Stimulated activated CD8-positive, alpha-beta memory T cell treated with anti-CD3 and anti-CD28 coated beads, Interleukin-12 subunit alpha, Interleukin-12 subunit beta, amount 100 ng/mL, for 4 hours (primary cell): ENCODE measurements at regions not wholly inside any gene's neighbourhood (a gene's known extent, or its start where the extent isn't known, plus 50 kb on each side); places are given as distances from the start of the nearest gene placed in this dataset.

Experiments used
- DNase-seq: peaks from one replicate; pipeline ENCODE4 v3.0.0-alpha.2; 2020; ENCODE audit warnings: low read depth

- no peak for DNase-seq
Observed at GRCh38 chr3:103904991-103905390, 1461.7 kb upstream of the ALCAM start.

GRCh38 chr3:103906304-103906703 is 1460.4 kb upstream of the ALCAM start:
- DNase-seq, result no peak

GRCh38 chr3:103906808-103907207 is 1459.9 kb upstream of the ALCAM start:
- DNase-seq, result no peak

- DNase-seq, result no peak
Observed at GRCh38 chr3:103907567-103907966, 1459.1 kb upstream of the ALCAM start.

GRCh38 chr3:103909395-103909794 is 1457.3 kb upstream of the ALCAM start:
- DNase-seq, result no peak

- DNase-seq, result no peak
Observed at GRCh38 chr3:103918336-103918735, 1448.4 kb upstream of the ALCAM start.

- no peak for DNase-seq
Observed at GRCh38 chr3:103919327-103919726, 1447.4 kb upstream of the ALCAM start.

GRCh38 chr3:103923907-103924306 is 1442.8 kb upstream of the ALCAM start:
- no peak for DNase-seq

- DNase-seq, result no peak
Observed at GRCh38 chr3:103924544-103924943, 1442.2 kb upstream of the ALCAM start.

GRCh38 chr3:103926936-103927335 is 1439.8 kb upstream of the ALCAM start:
- no peak for DNase-seq

- no peak for DNase-seq
Observed at GRCh38 chr3:103927896-103928295, 1438.8 kb upstream of the ALCAM start.

GRCh38 chr3:103937094-103937493 is 1429.6 kb upstream of the ALCAM start:
- DNase-seq, result no peak

- DNase-seq, result no peak
Observed at GRCh38 chr3:103947062-103947461, 1419.6 kb upstream of the ALCAM start.

- DNase-seq, result no peak
Observed at GRCh38 chr3:103949693-103950092, 1417.0 kb upstream of the ALCAM start.

- no peak for DNase-seq
Observed at GRCh38 chr3:103950676-103951075, 1416.0 kb upstream of the ALCAM start.

GRCh38 chr3:103953796-103954195 is 1412.9 kb upstream of the ALCAM start:
- no peak for DNase-seq

- no peak for DNase-seq
Observed at GRCh38 chr3:103960819-103961218, 1405.9 kb upstream of the ALCAM start.

- no peak for DNase-seq
Observed at GRCh38 chr3:103963599-103963998, 1403.1 kb upstream of the ALCAM start.

- no peak for DNase-seq
Observed at GRCh38 chr3:103965764-103966163, 1400.9 kb upstream of the ALCAM start.

GRCh38 chr3:103966749-103967148 is 1400.0 kb upstream of the ALCAM start:
- no peak for DNase-seq

- no peak for DNase-seq
Observed at GRCh38 chr3:103968131-103968530, 1398.6 kb upstream of the ALCAM start.

GRCh38 chr3:103968751-103969150 is 1398.0 kb upstream of the ALCAM start:
- DNase-seq, result no peak

GRCh38 chr3:103976931-103977339 is 1389.8 kb upstream of the ALCAM start:
- no peak for DNase-seq

GRCh38 chr3:103977417-103977816 is 1389.3 kb upstream of the ALCAM start:
- no peak for DNase-seq

GRCh38 chr3:103991461-103992115 is 1375.1 kb upstream of the ALCAM start:
- no peak for DNase-seq
